HG02759 (cell line): ENCODE measurements at regions not wholly inside any gene's neighbourhood (a gene's known extent, or its start where the extent isn't known, plus 50 kb on each side); places are given as distances from the start of the nearest gene placed in this dataset.
"Not testable (repeated sequence)": the region's sequence is repeated elsewhere in the genome, so short reads cannot be mapped to it uniquely, and the experiment has no call there.

Source experiments
- ATAC-seq: cut with Tn5 transposase; IDR thresholded peaks from one replicate; pipeline ENCODE4 v1.9.1; 2021; ENCODE audit warnings: mild to moderate bottlenecking, moderate library complexity; ENCODE audit not compliant: unreplicated experiment

DNA sequence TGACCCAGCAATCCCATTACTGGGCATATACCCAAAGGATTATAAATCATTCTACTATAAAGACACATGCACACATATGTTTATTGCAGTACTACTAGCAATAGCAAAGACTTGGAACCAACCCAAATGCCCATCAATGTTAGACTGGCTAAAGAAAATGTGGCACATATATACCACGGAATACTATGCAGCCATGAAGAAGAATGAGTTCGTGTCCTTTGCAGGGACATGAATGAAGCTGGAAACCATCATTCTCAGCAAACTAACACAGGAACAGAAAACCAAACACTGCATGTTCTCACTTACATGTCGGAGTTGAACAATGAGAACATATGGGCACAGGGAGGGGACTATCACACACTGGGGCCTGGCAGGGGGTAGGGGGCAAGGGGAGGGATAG is 183.0 kb downstream of the HACE1 start:
- not testable (repeated sequence) for ATAC-seq

DNA sequence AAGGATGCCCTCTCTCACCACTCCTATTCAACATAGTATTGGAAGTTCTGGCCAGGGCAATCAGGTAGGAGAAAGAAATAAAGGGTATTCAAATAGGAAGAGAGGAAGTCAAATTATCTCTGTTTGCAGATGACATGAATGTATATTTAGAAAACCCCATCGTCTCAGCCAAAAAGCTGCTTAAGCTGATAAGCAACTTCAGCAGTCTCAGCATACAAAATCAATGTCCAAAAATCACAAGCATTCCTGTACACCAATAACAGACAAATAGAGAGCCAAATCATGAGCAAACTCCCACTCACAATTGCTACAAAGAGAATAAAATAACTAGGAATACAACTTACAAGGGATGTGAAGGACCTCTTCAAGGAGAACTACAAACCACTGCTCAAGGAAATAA is 184.6 kb downstream of the HACE1 start:
- ATAC-seq, result not testable (repeated sequence)

DNA sequence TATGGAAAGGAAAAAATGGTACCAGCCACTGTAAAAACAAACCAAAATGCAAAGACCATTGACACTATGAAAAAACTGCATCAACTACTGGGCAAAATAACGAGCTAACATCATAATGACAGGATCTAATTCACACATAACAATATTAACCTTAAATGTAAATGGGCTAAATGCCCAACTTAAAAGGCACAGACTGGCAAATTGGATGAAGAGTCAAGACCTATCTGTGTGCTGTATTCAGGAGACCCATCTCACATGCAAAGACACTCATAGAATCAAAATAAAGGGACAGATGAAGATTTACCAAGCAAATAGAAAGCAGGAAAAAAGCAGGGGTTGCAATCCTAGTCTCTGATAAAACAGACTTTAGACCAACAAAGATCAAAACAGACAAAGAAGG is 186.6 kb downstream of the HACE1 start:
- ATAC-seq, result not testable (repeated sequence)

DNA sequence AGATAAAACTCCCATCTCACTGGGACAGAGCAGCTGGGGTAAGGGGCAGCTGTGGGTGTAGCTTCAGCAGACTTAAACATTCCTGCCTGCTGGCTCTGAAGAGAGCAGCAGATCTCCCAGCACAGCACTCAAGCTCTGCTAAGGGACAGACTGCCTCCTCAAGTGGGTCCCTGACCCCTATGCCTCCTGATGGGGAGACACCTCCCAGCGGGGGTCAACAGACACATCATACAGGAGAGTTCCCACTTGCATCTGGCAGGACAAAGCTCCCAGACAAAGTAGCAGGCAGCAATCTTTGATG is 188.2 kb downstream of the HACE1 start:
- not testable (repeated sequence) for ATAC-seq

- ATAC-seq, result not testable (repeated sequence)
These were observed 188.7 kb downstream of the HACE1 start for GRCh38 chr6:104670834-104671590.

DNA sequence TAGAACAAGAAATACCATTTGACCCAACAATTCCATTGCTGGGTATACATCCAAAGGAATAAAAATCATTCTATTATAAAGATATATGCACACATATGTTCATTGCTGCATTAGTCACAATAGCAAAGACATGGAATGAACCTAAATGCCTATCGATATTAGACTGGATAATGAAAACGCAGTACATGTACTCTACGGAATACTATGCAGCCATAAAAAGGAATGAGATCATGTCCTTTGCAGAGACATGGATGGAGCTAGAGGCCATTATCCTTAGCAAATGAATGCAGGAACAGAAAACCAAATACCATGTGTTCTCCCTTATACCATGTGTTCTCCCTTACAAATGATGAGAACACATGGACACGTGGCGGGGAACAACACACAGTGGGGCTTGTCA is 190.2 kb downstream of the HACE1 start:
- ATAC-seq, result no peak

DNA sequence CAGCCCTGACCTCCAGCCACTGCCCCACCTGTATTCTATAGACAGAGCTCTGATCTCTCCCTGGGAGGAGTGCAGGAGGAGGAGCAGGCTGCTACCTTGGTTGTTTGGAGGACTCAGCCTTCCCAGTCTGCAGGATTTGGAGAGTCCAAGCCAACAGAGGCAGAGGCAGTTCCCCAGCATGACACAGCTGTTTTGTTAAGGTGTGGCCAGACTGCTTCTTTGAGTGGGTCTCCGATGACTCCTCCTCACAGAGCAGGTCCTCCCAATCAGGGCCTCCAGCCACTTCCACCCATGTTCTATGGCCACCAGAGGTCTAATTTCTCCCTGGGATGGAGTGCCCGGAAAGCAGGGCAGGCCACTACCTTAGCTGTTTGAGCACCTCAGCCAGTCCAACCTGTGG is 203.5 kb downstream of the HACE1 start:
- no peak for ATAC-seq

DNA sequence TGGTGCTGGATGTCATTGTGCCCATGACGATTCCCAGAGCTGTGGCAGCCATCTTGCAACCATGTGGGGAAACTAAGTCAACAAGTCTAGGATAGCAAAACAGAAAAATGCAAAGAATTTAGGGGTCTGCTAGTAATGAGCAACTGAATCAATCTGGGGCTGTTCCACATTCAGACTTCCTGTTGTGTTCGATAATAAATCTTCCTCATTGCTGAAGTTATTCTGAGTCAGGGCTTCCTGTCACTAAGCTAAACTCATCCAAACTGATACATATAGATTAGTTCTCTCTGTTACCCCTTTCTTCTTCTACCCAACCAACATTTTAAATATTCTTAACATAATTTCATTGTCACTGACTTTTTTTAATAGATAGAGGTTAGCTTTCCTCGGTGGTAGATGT is 205.9 kb downstream of the HACE1 start:
- no peak for ATAC-seq

- ATAC-seq, result no peak
These were observed 211.4 kb downstream of the HACE1 start for GRCh38 chr6:104648347-104648746.

DNA sequence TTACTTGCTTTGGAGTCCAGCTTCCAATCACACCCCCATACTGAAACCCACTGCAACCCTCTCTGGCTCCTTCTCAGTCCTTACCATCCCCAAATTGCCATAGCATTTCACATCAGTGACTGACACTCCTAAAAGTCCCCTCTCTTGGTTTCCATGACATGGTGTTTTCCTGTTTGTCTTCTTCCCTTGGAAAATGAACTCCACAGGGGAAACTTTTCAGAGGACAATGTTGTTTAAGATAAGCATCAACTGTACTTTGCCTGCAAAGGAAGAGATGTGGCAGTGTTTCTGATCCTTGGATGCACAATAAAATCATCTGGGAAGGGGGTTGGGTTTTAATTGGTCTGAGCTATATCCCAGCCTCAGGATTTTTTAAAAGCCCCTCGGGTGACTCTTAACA is 214.9 kb downstream of the HACE1 start:
- no peak for ATAC-seq

- ATAC-seq, result no peak
These were observed 216.8 kb downstream of the HACE1 start for GRCh38 chr6:104642871-104643270.

DNA sequence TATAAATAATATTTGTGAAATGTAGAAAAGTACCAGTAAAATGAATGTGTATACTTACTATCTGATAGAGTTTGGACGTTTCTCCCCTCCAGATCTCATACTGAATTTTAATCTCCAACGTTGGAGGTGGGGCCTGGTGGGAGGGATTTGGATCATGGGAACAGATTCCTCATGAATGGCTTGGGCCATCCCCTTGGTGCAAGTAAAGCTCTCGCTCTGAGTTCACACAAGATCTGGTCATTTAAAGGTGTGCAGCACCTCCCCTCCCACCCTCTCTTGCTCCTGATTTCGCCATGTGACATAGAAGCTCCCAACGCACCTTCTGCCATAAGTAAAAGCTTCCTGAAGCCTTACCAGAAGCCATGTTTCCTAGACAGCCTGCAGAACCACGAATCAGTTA is 219.0 kb downstream of the HACE1 start:
- no peak for ATAC-seq

DNA sequence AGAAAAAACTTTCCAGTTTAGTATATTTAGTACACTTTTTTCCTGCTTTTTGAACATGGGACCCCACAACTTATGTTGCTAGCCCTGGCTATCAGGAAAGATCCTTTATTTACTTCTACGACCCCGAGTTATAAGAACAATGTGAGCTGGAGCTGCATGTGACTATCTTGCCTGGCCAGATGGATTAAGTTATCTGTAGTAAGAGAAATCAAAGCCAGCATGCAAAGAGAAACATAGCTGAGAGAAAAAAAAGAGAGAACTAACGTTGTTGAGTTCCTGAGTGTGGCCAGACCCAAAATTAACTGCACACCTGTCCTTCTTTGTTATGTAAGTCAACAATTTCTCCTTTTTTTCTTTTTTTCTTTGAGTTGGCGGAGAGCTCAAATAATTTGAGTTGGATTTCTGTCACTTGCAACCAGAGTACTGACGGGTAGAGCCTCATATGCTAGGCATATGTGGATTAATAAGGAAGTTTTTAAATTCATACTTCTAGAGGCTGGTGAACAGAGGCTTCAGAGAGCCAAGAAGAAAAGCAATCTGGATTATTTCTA is 219.5 kb downstream of the HACE1 start:
- ATAC-seq, result no peak

GRCh38 chr6:104639668-104640067 is 220.1 kb downstream of the HACE1 start:
- ATAC-seq, result peak; percentile 79

- no peak for ATAC-seq
These were observed 220.9 kb downstream of the HACE1 start for GRCh38 chr6:104638841-104639290.

DNA sequence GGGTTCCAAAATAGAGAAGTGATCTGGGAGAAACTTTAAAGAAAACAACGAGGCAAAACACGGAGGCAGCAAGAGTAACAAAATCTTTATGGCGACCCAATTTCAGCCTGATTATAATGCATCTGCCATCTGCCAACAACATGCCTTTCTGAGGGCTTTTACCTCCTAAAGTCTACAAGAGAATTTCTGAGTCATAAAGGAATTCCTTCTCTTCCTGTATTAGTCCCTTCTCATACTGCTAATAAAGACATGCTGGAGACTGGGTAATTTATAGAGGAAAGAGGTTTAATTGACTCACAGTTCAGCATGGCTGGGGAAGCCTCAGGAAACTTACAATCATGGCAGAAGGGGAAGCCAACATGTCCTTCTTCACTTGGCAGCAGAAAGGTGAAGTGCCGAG is 226.6 kb downstream of the HACE1 start:
- ATAC-seq, result no peak

- ATAC-seq, result no peak
These were observed 227.1 kb downstream of the HACE1 start for GRCh38 chr6:104632588-104632987.

DNA sequence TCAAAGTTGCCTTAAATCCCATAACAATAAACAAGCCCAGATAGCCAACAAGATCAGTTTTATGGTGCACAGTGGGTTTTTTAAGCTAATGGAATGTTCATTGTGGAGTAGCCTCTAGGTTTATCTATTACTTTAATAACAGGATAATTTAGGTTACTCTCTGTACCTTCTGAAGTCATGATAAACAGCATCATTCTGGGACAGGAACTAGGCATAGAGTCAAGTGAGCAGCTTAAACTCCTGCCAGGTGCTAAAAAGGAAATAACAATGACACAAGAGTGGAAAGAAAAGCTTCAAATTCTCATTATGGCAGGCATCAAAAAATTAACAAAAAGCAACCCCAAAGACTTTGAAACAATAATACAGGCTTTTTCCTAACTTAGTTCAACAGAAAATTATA is 228.8 kb downstream of the HACE1 start:
- ATAC-seq, result no peak

GRCh38 chr6:104630522-104630921 is 229.2 kb downstream of the HACE1 start:
- no peak for ATAC-seq

- ATAC-seq, result no peak
These were observed 229.9 kb downstream of the HACE1 start for GRCh38 chr6:104629826-104630225.

DNA sequence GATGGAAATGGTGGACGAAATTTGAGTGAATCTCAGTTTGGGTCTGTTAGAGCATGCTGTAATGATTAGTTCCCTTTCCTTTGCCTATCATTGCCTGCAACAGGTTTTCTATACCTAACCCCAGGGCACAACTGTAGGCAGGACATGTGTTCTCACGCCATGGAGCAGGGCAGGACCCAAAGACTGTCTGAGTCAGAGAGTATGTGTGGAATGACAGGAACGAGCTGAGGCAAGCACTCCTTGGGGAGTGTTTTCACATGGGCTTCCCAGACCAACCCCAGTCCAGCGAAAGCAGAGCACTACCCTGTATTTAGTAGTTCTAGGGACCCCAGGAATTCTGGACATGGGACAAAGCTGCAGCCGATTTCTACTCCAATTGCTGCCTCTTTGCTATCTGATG is 234.2 kb downstream of the HACE1 start:
- ATAC-seq, result no peak

- no peak for ATAC-seq
These were observed 236.5 kb downstream of the HACE1 start for GRCh38 chr6:104623052-104623690.
